Mammary epithelial cell (primary cell): ENCODE measurements at regions not wholly inside any gene's neighbourhood (a gene's known extent, or its start where the extent isn't known, plus 50 kb on each side); places are given as distances from the start of the nearest gene placed in this dataset.

Source experiments
- EZH2 ChIP-seq: IDR thresholded peaks from 2 replicates; pipeline ENCODE4 v1.6.1; 2012; ENCODE audit warnings: low read length, inconsistent platforms, borderline replicate concordance
- TF ChIP-seq, protein P1 (sequence below), 2 donors: IDR thresholded peaks in 1 of 2; conservative IDR thresholded peaks in 1 of 2; 2 replicates each; pipeline ENCODE4 v1.5.1; 2011 to 2012; ENCODE audit warnings: inconsistent platforms in 2 of 2, low read length in 2 of 2, mild to moderate bottlenecking in 2 of 2, control low read depth in 1 of 2, low read depth in 1 of 2; ENCODE audit not compliant: insufficient read depth in 1 of 2; ENCODE audit errors: extremely low read depth in 1 of 2

DNA sequence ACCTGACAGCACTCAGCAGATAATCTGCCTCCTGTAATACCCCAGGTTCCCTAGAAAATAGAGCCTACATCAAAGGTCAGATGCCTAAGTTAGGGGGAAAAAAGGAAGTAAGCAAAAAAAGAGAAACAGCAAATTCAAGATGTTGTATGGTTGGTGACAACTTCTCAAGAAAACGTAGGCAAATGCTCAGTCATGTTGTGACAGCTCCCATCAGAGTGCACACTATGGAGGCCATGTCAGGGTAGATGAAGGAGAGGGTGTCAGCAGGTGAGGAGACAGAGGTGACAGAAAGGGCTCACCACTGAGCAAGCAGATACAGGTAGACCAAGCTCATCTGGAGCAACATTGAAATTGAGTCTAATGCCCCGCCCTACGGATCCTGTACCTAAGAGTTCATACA, 356.8 kb upstream of the BRINP1 start:
- TF ChIP-seq, protein P1, sequence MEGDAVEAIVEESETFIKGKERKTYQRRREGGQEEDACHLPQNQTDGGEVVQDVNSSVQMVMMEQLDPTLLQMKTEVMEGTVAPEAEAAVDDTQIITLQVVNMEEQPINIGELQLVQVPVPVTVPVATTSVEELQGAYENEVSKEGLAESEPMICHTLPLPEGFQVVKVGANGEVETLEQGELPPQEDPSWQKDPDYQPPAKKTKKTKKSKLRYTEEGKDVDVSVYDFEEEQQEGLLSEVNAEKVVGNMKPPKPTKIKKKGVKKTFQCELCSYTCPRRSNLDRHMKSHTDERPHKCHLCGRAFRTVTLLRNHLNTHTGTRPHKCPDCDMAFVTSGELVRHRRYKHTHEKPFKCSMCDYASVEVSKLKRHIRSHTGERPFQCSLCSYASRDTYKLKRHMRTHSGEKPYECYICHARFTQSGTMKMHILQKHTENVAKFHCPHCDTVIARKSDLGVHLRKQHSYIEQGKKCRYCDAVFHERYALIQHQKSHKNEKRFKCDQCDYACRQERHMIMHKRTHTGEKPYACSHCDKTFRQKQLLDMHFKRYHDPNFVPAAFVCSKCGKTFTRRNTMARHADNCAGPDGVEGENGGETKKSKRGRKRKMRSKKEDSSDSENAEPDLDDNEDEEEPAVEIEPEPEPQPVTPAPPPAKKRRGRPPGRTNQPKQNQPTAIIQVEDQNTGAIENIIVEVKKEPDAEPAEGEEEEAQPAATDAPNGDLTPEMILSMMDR (conservative IDR thresholded peaks at IDR 0.05 in 1 of 2, IDR thresholded peaks at IDR 0.05 in 1 of 2; ENCODE audit: extremely low read depth in 1 of 2, insufficient read depth in 1 of 2, low read depth in 1 of 2, low read length in 2 of 2): no peak
- no peak for TF ChIP-seq EZH2
